Peyer's patch (tissue), 4 donors: ENCODE measurements at regions not wholly inside any gene's neighbourhood (a gene's known extent, or its start where the extent isn't known, plus 50 kb on each side); places are given as distances from the start of the nearest gene placed in this dataset.

Experiments used
- CTCF ChIP-seq, 6 experiments: fragments of 450-650 bp in 4 of 6; fragments of 200-600 bp in 2 of 6; sonication (generic) in 1 of 6; IDR thresholded peaks; one replicate each; pipeline ENCODE4 v1.5.1; 2017 to 2019; ENCODE audit warnings: antibody characterized with exemption in 6 of 6, mild to moderate bottlenecking in 3 of 6, moderate library complexity in 1 of 6
- POLR2A ChIP-seq, 2 donors: fragments of 450-650 bp; IDR thresholded peaks; one replicate each; pipeline ENCODE4 v1.5.1; 2017; ENCODE audit warnings: antibody characterized with exemption in 2 of 2, mild to moderate bottlenecking in 2 of 2, moderate library complexity in 2 of 2

- TF ChIP-seq CTCF (IDR thresholded peaks at IDR 0.05) (no peak), POLR2A (IDR thresholded peaks at IDR 0.05) (no peak)
Measured at GRCh38 chr2:8078705-8079104, 603.2 kb upstream of the ID2 start.
